OCI-LY7 (cell line): ENCODE measurements at regions not wholly inside any gene's neighbourhood (a gene's known extent, or its start where the extent isn't known, plus 50 kb on each side); places are given as distances from the start of the nearest gene placed in this dataset.

Experiments
- BruUV-seq: library from RNA; stranded (reverse); fragments of 400-500 nt; replicated peaks from 2 replicates; lab custom pipeline; 2021; lab: Mats Ljungman, UMichigan
- CTCF ChIA-PET: fragments of 300-600 bp; sonication (Branson Sonifier 250); formaldehyde crosslinking; loops from one replicate; lab custom pipeline; 2022; ENCODE audit warnings: antibody characterized with exemption; ENCODE audit not compliant: unreplicated experiment; lab: Charles Lee
- POLR2A ChIA-PET: fragments of 300-600 bp; sonication (Branson Sonifier 250); formaldehyde crosslinking; loops from one replicate; lab custom pipeline; 2022; ENCODE audit warnings: antibody characterized with exemption; lab: Charles Lee
- DNase-seq: peaks from one replicate; pipeline ENCODE4 v3.0.0-alpha.2; 2015; ENCODE audit warnings: low spot score
- H2AFZ ChIP-seq: fragments of 200-600 bp; sonication (generic), shearing (Covaris generic); 2 replicates; pipeline ENCODE4 v1.6.1; 2014; ENCODE audit warnings: mild to moderate bottlenecking, antibody characterized with exemption, low read length, moderate library complexity
- H3K27ac ChIP-seq: fragments of 200-600 bp; sonication (generic); 2 replicates; pipeline ENCODE4 v1.5.1; 2014; ENCODE audit warnings: mixed run types, low read depth, mild to moderate bottlenecking, moderate library complexity, low read length, inconsistent platforms; ENCODE audit not compliant: poor library complexity, severe bottlenecking
- H3K36me3 ChIP-seq: fragments of 200-600 bp; sonication (generic); 2 replicates; pipeline ENCODE4 v1.6.1; 2014; ENCODE audit warnings: mild to moderate bottlenecking, antibody characterized with exemption, low read length, moderate library complexity, mixed read lengths; ENCODE audit not compliant: insufficient read depth
- H3K4me1 ChIP-seq: fragments of 200-600 bp; sonication (generic); 2 replicates; pipeline ENCODE4 v1.5.1; 2014; ENCODE audit warnings: mild to moderate bottlenecking, low read length; ENCODE audit not compliant: insufficient read depth, poor library complexity, severe bottlenecking
- H3K4me2 ChIP-seq: fragments of 200-600 bp; sonication (generic); 2 replicates; pipeline ENCODE4 v1.6.1; 2014; ENCODE audit warnings: mild to moderate bottlenecking, low read length
- H3K4me3 ChIP-seq: fragments of 200-600 bp; sonication (generic); 2 replicates; pipeline ENCODE4 v1.5.1; 2014; ENCODE audit warnings: mild to moderate bottlenecking, low read depth, low read length; ENCODE audit not compliant: poor library complexity, severe bottlenecking
- H3K79me2 ChIP-seq: fragments of 200-600 bp; sonication (generic); 2 replicates; pipeline ENCODE4 v1.6.1; 2016; ENCODE audit warnings: low read depth, mild to moderate bottlenecking, low read length, moderate library complexity, mixed read lengths; ENCODE audit not compliant: insufficient read depth
- H3K9me2 ChIP-seq: fragments of 200-600 bp; sonication (generic); 2 replicates; pipeline ENCODE4 v1.6.1; 2016; ENCODE audit warnings: mild to moderate bottlenecking, low read length, mixed read lengths; ENCODE audit not compliant: insufficient read depth
- H3K9me3 ChIP-seq: fragments of 200-600 bp; sonication (generic); 2 replicates; pipeline ENCODE4 v1.6.1; 2014; ENCODE audit warnings: mild to moderate bottlenecking, mixed run types, low read length, mixed read lengths
- H4K20me1 ChIP-seq: fragments of 200-600 bp; sonication (generic); 2 replicates; pipeline ENCODE4 v1.6.1; 2014; ENCODE audit warnings: mild to moderate bottlenecking, antibody characterized with exemption, low read length, moderate library complexity, mixed read lengths; ENCODE audit not compliant: insufficient read depth
- EZH2phosphoT487 ChIP-seq: fragments of 200-600 bp; sonication (generic); IDR thresholded peaks from 2 replicates; pipeline ENCODE4 v1.6.1; 2018; ENCODE audit warnings: low read depth, borderline replicate concordance, mild to moderate bottlenecking, mixed run types, antibody characterized with exemption, low read length, moderate library complexity, mixed read lengths
- intact Hi-C: fragments of 100-400 bp; cut with micrococcal nuclease; formaldehyde crosslinking; loops from one replicate; pipeline ENCODE4 v1.10.0; 2022; ENCODE audit not compliant: unreplicated experiment
- TF ChIP-seq, protein P1 (sequence below): fragments of 200-600 bp; sonication (generic); conservative IDR thresholded peaks from 2 replicates; pipeline ENCODE4 v1.5.1; 2014; ENCODE audit warnings: mild to moderate bottlenecking, antibody characterized with exemption, low read length, moderate library complexity, mixed read lengths

- CTCF ChIA-PET, result no interaction called here
- intact Hi-C loops, result no loop called here
- no TSS peak for BruUV-seq
These were observed 131.4 kb upstream of the BOD1 start for GRCh38 chr5:173747876-173748275.

GRCh38 chr5:173750538-173751265 is 134.3 kb upstream of the BOD1 start:
- no peaks in the 10 kb centered on the region for H4K20me1 ChIP-seq
- H3K4me1 ChIP-seq, result peaks cover 47% of the 10 kb centered on the region
- CTCF ChIA-PET, result interaction anchor here (0.6 to 1.3 kb wide), 2 partner anchors 8 to 37 kb away, joined by 3 to 5 read pairs; no protein-coding TSS in a partner anchor
- H2AFZ ChIP-seq, result no peak overlapping the region; the same call in 1 of the 2 replicates
- POLR2A ChIA-PET, result interaction anchor here (1.2 to 1.5 kb wide), 2 partner anchors 76 to 95 kb away, joined by 3 to 4 read pairs; no protein-coding TSS in a partner anchor
- no peaks in the 10 kb centered on the region for H3K9me2 ChIP-seq
- no peak overlapping the region for H3K27ac ChIP-seq
- DNase-seq, result no peak
- no peak overlapping the region for H3K4me3 ChIP-seq
- peak overlapping the region; percentile 37 for H3K4me2 ChIP-seq
- H3K9me3 ChIP-seq, result peaks cover 8% of the 10 kb centered on the region; the same call in 1 of the 2 replicates
- intact Hi-C loops, result no loop called here
- H3K79me2 ChIP-seq, result no peaks in the 10 kb centered on the region
- no peak for TF ChIP-seq EZH2phosphoT487
- TF ChIP-seq, protein P1, sequence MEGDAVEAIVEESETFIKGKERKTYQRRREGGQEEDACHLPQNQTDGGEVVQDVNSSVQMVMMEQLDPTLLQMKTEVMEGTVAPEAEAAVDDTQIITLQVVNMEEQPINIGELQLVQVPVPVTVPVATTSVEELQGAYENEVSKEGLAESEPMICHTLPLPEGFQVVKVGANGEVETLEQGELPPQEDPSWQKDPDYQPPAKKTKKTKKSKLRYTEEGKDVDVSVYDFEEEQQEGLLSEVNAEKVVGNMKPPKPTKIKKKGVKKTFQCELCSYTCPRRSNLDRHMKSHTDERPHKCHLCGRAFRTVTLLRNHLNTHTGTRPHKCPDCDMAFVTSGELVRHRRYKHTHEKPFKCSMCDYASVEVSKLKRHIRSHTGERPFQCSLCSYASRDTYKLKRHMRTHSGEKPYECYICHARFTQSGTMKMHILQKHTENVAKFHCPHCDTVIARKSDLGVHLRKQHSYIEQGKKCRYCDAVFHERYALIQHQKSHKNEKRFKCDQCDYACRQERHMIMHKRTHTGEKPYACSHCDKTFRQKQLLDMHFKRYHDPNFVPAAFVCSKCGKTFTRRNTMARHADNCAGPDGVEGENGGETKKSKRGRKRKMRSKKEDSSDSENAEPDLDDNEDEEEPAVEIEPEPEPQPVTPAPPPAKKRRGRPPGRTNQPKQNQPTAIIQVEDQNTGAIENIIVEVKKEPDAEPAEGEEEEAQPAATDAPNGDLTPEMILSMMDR, result no peak
- no TSS peak for BruUV-seq
- H3K36me3 ChIP-seq, result no peaks in the 10 kb centered on the region; the same call in 1 of the 2 replicates

More at GRCh38 chr5:173747876-173748275, 131.4 kb upstream of the BOD1 start:
- no peak overlapping the region for H2AFZ ChIP-seq
- no peak overlapping the region for H3K4me2 ChIP-seq
- H3K79me2 ChIP-seq, result peaks cover 12% of the 10 kb centered on the region; the same call in 1 of the 2 replicates
- H3K36me3 ChIP-seq, result no peaks in the 10 kb centered on the region; the same call in 1 of the 2 replicates
- no peak overlapping the region for H3K4me3 ChIP-seq
- H4K20me1 ChIP-seq, result no peaks in the 10 kb centered on the region
- H3K9me3 ChIP-seq, result peaks cover 8% of the 10 kb centered on the region; the same call in 1 of the 2 replicates
- TF ChIP-seq EZH2phosphoT487, result no peak
- TF ChIP-seq, protein P1, result no peak
- no peak for DNase-seq
- no peaks in the 10 kb centered on the region for H3K9me2 ChIP-seq
- POLR2A ChIA-PET, result interaction anchor here (0.6 to 7.1 kb wide), 10 partner anchors 11 to 169 kb away, joined by 3 to 107 read pairs (median 4); no protein-coding TSS in a partner anchor
- peaks cover 72% of the 10 kb centered on the region for H3K4me1 ChIP-seq
- no peak overlapping the region for H3K27ac ChIP-seq
